Adrenal gland (tissue), 5 donors: ENCODE measurements at regions not wholly inside any gene's neighbourhood (a gene's known extent, or its start where the extent isn't known, plus 50 kb on each side); places are given as distances from the start of the nearest gene placed in this dataset.

Experiments used
- CTCF ChIP-seq, 6 experiments: fragments of 450-650 bp in 4 of 6; fragments of 200-600 bp in 2 of 6; sonication (generic) in 1 of 6; IDR thresholded peaks; 1 replicate in 5 of 6; 2 replicates in 1 of 6; pipeline versions ENCODE4 v1.5.1 to v1.8.0; 2016 to 2021; ENCODE audit warnings: antibody characterized with exemption in 6 of 6, mild to moderate bottlenecking in 2 of 6, moderate library complexity in 1 of 6
- POLR2A ChIP-seq, 2 donors: fragments of 450-650 bp; IDR thresholded peaks; one replicate each; pipeline ENCODE4 v1.6.1; 2017; ENCODE audit warnings: antibody characterized with exemption in 2 of 2, mild to moderate bottlenecking in 2 of 2, moderate library complexity in 1 of 2
- donor health status: DM: no; HTN: no; CAD: no.

GRCh38 chr9:82524407-82524806, 535.8 kb downstream of the SPATA31D1 start:
- no peak for TF ChIP-seq POLR2A (IDR thresholded peaks at IDR 0.05)
- TF ChIP-seq CTCF (IDR thresholded peaks at IDR 0.05), result no peak
